Large intestine (tissue), 3 donors: ENCODE measurements at regions not wholly inside any gene's neighbourhood (a gene's known extent, or its start where the extent isn't known, plus 50 kb on each side); places are given as distances from the start of the nearest gene placed in this dataset.
A peak's percentile ranks its signal among the peaks of the same experiment; 100 is the strongest.

Source experiments
- DNase-seq, 2 donors: peaks; one replicate each; pipeline versions ENCODE4 v3.0.0 to v3.0.0-alpha.2; 2013
- H3K27ac ChIP-seq: one replicate; pipeline ENCODE4 v1.5.1; 2013; ENCODE audit warnings: low read length
- H3K27me3 ChIP-seq: 2 replicates; pipeline ENCODE4 v1.6.1; 2013; ENCODE audit warnings: low read length; ENCODE audit not compliant: control insufficient read depth, insufficient read depth
- H3K36me3 ChIP-seq: 2 replicates; pipeline ENCODE4 v1.6.1; 2013; ENCODE audit warnings: low read length; ENCODE audit not compliant: control insufficient read depth, insufficient read depth
- H3K4me1 ChIP-seq: one replicate; pipeline ENCODE4 v1.6.1; 2013; ENCODE audit warnings: low read length; ENCODE audit not compliant: control insufficient read depth, insufficient read depth
- H3K4me3 ChIP-seq: one replicate; pipeline ENCODE4 v1.5.1; 2013; ENCODE audit warnings: low read length
- H3K9me3 ChIP-seq: one replicate; pipeline ENCODE4 v1.6.1; 2013; ENCODE audit warnings: mild to moderate bottlenecking, low read depth, low read length, moderate library complexity; ENCODE audit not compliant: control insufficient read depth
- WGBS: methylation state at CpG from one replicate; pipeline ENCODE4 v1.1.5; 2013; ENCODE audit warnings: low lambda C conversion rate; ENCODE audit not compliant: insufficient coverage; 5-methylcytosine and 5-hydroxymethylcytosine counted together

- WGBS, result 20% methylated on average over 1 of the region's 6 CpGs
- Histone ChIP-seq H3K4me3 (no peak overlapping the region), H3K27ac (no peak overlapping the region), H3K9me3 (no peaks in the 10 kb centered on the region), H3K36me3 (no peaks in the 10 kb centered on the region), H3K4me1 (no peaks in the 10 kb centered on the region), H3K27me3 (no peaks in the 10 kb centered on the region)
- DNase-seq, result no peak
Measured at GRCh38 chr1:224486801-224487583, 52.4 kb upstream of the WDR26 start.

DNA sequence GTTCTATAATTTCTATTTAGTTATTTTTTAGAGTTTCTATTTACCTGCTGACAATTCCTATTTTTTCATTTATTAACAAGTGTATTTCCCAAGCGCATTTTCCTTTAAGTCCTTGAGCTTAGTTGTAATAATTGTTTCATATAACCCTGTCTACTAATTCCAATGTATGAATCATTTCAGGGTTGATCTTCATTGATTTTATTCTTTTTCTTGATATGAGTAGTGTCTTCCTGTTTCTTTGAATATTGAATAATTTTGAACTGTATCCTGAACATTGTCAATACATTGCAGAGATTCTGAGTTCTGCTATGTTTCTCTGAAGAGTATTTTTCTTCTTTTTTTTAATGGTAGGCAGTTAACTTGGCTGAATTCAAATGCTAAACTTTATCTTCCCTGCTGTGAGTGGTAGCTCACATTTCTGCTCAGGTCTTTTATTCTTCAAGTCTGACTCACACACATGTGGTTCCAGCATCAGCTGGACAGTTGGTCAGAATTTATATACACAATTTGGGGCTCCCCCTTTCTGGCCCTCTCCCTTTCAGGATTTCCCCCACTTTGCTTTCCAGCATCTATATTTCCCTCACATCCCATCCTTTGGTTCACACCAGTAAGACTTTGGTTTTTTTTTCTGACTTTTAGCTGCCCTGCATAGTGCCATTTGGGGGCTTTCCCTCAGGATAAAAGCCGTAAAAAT is 54.4 kb upstream of the WDR26 start:
- no peaks in the 10 kb centered on the region for H3K27me3 ChIP-seq
- no peaks in the 10 kb centered on the region for H3K4me1 ChIP-seq
- no peaks in the 10 kb centered on the region for H3K9me3 ChIP-seq
- H3K27ac ChIP-seq, result no peak overlapping the region
- no peak overlapping the region for H3K4me3 ChIP-seq
- WGBS, result 100% methylated on average over 1 of the region's 2 CpGs
- H3K36me3 ChIP-seq, result no peaks in the 10 kb centered on the region
- DNase-seq, result no peak

GRCh38 chr1:224489534-224490365 is 55.2 kb upstream of the WDR26 start:
- no peak overlapping the region for H3K27ac ChIP-seq
- H3K9me3 ChIP-seq, result no peaks in the 10 kb centered on the region
- H3K4me3 ChIP-seq, result no peak overlapping the region
- H3K4me1 ChIP-seq, result no peaks in the 10 kb centered on the region
- no peak for DNase-seq
- 50% methylated on average over 2 of the region's 5 CpGs for WGBS
- H3K36me3 ChIP-seq, result no peaks in the 10 kb centered on the region
- H3K27me3 ChIP-seq, result no peaks in the 10 kb centered on the region

DNA sequence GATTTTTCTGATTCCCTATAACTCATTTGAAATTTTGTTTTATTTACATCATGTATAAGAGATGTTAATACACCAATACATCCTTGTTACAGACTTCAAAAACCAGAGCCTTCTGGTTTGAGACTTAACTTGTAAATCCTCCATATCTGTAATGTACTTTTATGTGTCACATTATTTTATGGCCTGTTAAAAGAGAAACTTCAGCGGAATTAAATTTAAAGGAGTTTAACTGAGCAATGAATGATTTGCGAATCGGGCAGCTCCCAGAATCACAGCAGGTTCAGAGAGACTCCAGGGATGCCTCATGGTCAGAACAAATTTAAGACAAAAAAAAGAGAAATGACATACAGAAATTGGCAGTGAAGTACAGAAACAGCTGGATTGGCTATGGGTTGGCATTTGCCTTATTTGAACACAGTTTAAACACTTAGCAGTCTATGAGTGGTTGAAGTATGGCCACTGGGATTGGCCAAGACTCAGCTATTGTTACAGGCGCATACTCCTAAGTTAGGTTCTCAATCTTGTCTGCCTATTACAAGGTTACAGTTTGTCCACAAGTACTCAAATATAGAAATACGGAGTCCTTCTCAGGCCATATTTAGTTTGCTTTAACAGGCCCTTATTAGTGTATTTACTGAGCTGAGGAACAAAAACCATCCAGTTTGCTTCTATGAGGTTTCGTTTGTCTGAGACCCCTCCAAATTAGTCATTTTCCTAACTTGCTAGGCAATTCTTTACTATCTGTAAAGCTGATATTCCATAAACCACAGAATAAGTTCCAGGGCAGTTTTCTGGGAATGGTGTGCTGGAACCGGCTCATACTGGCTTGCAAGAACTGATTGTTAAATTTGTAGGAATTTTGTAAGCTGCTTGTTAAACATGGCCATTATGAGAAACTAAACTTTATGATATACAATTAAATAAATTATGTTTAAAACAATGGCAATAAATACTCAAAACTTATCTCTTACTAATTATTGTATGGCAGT is 56.2 kb upstream of the WDR26 start:
- H3K36me3 ChIP-seq, result no peaks in the 10 kb centered on the region
- no peak for DNase-seq
- WGBS, result 83% methylated on average over 1 of the region's 7 CpGs

GRCh38 chr1:224492015-224492414 is 57.4 kb upstream of the WDR26 start:
- Histone ChIP-seq H3K27ac (no peak overlapping the region), H3K9me3 (no peaks in the 10 kb centered on the region), H3K36me3 (no peaks in the 10 kb centered on the region), H3K27me3 (no peaks in the 10 kb centered on the region), H3K4me1 (no peaks in the 10 kb centered on the region), H3K4me3 (no peak overlapping the region)
- WGBS, result no CpG with 5 or more reads among the region's 1 CpG
- DNase-seq, result no peak

More for the DNA sequence above, 56.2 kb upstream of the WDR26 start:
- Histone ChIP-seq H3K27me3 (no peaks in the 10 kb centered on the region), H3K27ac (no peak overlapping the region), H3K4me3 (no peak overlapping the region), H3K9me3 (no peaks in the 10 kb centered on the region), H3K4me1 (no peaks in the 10 kb centered on the region)

- no peaks in the 10 kb centered on the region for H3K9me3 ChIP-seq
- no peaks in the 10 kb centered on the region for H3K36me3 ChIP-seq
- H3K4me3 ChIP-seq, result no peak overlapping the region
- no CpG with 5 or more reads among the region's 2 CpGs for WGBS
- no peaks in the 10 kb centered on the region for H3K27me3 ChIP-seq
- H3K27ac ChIP-seq, result no peak overlapping the region
- no peak for DNase-seq
- H3K4me1 ChIP-seq, result no peaks in the 10 kb centered on the region
Measured at GRCh38 chr1:224492632-224493031, 58.0 kb upstream of the WDR26 start.

GRCh38 chr1:224493269-224493668 is 58.7 kb upstream of the WDR26 start:
- DNase-seq, result peak in 1 of 2 donors; percentile 10
- Histone ChIP-seq H3K27me3 (no peaks in the 10 kb centered on the region), H3K9me3 (no peaks in the 10 kb centered on the region), H3K4me1 (no peaks in the 10 kb centered on the region), H3K36me3 (no peaks in the 10 kb centered on the region), H3K4me3 (no peak overlapping the region), H3K27ac (no peak overlapping the region)
- 20% methylated on average over 1 of the region's 4 CpGs for WGBS

GRCh38 chr1:224494343-224494742 is 59.7 kb upstream of the WDR26 start:
- no peak overlapping the region for H3K27ac ChIP-seq

GRCh38 chr1:224495866-224496265 is 61.3 kb upstream of the WDR26 start:
- no peak overlapping the region for H3K27ac ChIP-seq
- no peaks in the 10 kb centered on the region for H3K36me3 ChIP-seq
- no peak for DNase-seq
- peaks cover 2% of the 10 kb centered on the region for H3K4me1 ChIP-seq
- no peak overlapping the region for H3K4me3 ChIP-seq
- no CpG with 5 or more reads among the region's 5 CpGs for WGBS
- no peaks in the 10 kb centered on the region for H3K9me3 ChIP-seq
- H3K27me3 ChIP-seq, result no peaks in the 10 kb centered on the region

More at GRCh38 chr1:224494343-224494742, 59.7 kb upstream of the WDR26 start:
- Histone ChIP-seq H3K27me3 (no peaks in the 10 kb centered on the region), H3K9me3 (no peaks in the 10 kb centered on the region), H3K4me3 (no peak overlapping the region), H3K36me3 (no peaks in the 10 kb centered on the region), H3K4me1 (peaks cover 2% of the 10 kb centered on the region)
- WGBS, result no CpG with 5 or more reads among the region's 2 CpGs
- DNase-seq, result no peak
